ENCODE measurements at regions not wholly inside any gene's neighbourhood (a gene's known extent, or its start where the extent isn't known, plus 50 kb on each side); places are given as distances from the start of the nearest gene placed in this dataset.

DNA sequence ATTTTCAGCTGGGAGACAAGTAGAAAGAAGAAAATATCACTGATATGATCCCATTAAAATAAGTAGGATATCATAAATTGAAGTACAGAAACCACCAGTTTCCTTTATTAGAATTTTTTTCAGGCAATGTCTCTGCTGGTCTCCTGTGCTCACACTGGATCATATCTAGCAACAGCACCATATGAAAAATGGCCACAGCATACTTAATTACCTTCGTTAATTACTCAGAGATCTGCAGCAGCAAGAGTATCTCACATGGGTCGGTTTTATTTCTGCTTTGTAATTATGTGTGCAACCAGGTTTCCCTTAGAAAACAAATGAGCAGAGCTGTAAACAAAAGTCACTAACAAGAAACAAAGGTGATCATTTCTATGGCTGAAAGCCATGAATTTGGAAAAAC lies 287.9 kb downstream of the LRRIQ3 start (continued):
- TF ChIP-seq REST (IDR thresholded peaks at IDR 0.05; ENCODE audit: unreplicated experiment) = no peak
- TF ChIP-seq CTCF (conservative IDR thresholded peaks at IDR 0.05; ENCODE audit: low read depth in 2 of 2) = no peak
- no peak for TF ChIP-seq ZNF114 (CRISPR knock-in tag; IDR thresholded peaks at IDR 0.05)
- no peak for TF ChIP-seq EZH2phosphoT487 (IDR thresholded peaks at IDR 0.05; ENCODE audit: unreplicated experiment)

DNA sequence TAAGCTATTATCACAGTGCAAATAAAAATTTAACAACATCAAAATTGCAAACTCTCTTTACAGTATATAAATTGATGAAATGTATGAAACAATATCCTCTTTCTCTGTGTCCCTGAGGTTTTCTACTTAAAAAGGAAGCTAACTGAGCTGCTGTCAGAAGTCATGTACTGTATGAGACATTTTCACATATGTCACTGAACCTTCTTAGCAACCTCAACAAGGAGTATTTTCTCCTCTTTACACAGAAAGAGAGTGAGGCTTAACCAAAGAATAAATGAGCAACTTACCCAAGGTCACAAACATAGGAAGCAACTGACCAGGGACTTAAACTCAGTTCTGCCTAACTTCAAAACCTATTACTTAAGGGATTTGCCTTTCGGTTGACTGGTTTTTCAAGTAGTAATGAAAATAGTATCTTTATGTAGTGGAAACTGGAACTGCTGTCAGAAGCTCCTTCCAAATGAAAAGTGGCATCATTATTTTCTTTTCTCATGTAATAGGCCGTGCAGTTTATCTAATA lies 288.9 kb downstream of the LRRIQ3 start:
- H3K27me3 ChIP-seq (ENCODE audit: insufficient read depth) = no peaks in the 10 kb centered on the region
- H3K27ac Mint-ChIP-seq = no peak overlapping the region; the same call in 1 of the 2 replicates
- H3K9me2 ChIP-seq (ENCODE audit: insufficient read depth) = no peaks in the 10 kb centered on the region
- no peak overlapping the region for H3K4me3 ChIP-seq
- no peak overlapping the region for H2AFZ ChIP-seq
- peaks cover 12% of the 10 kb centered on the region for H3K36me3 Mint-ChIP-seq (ENCODE audit: low read depth)
- ATAC-seq (no peak), DNase-seq (ENCODE audit: low spot score) (no peak)
- no peaks in the 10 kb centered on the region for H3K4me1 ChIP-seq (ENCODE audit: insufficient read depth)
- no peak overlapping the region for H3K4me2 ChIP-seq
- H3K27me3 Mint-ChIP-seq (ENCODE audit: insufficient read depth, low read depth, poor library complexity) = no peaks in the 10 kb centered on the region
- no peak overlapping the region for H3K27ac ChIP-seq (ENCODE audit: low read depth)
- no peaks in the 10 kb centered on the region for H3F3A ChIP-seq (replicated peaks; ENCODE audit: low read depth)
- no peaks in the 10 kb centered on the region for H3K79me2 ChIP-seq (replicated peaks; ENCODE audit: insufficient read depth)
- no peaks in the 10 kb centered on the region for H3K36me3 ChIP-seq (ENCODE audit: insufficient read depth)
- H3K9me3 Mint-ChIP-seq = peaks cover 17% of the 10 kb centered on the region
- H4K20me1 ChIP-seq (replicated peaks; ENCODE audit: insufficient read depth) = no peaks in the 10 kb centered on the region
- no peak overlapping the region for H3K4me3 Mint-ChIP-seq
- H3K4me1 Mint-ChIP-seq = no peaks in the 10 kb centered on the region
- no peak for TF ChIP-seq ZNF462 (CRISPR knock-in tag; IDR thresholded peaks at IDR 0.05)
- TF ChIP-seq JUNB (IDR thresholded peaks at IDR 0.05; ENCODE audit: unreplicated experiment) = no peak
- no peak for TF ChIP-seq REST (IDR thresholded peaks at IDR 0.05; ENCODE audit: unreplicated experiment)
- TF ChIP-seq NANOG (IDR thresholded peaks at IDR 0.05; ENCODE audit: borderline replicate concordance) = no peak
- no peak for TF ChIP-seq STAT1 (IDR thresholded peaks at IDR 0.05; ENCODE audit: unreplicated experiment)
- no peak for TF ChIP-seq ZNF114 (CRISPR knock-in tag; IDR thresholded peaks at IDR 0.05)
- no peak for TF ChIP-seq EZH2phosphoT487 (IDR thresholded peaks at IDR 0.05; ENCODE audit: unreplicated experiment)
- TF ChIP-seq EZH2 (IDR thresholded peaks at IDR 0.05; ENCODE audit: low read depth, unreplicated experiment) = no peak

Data from GM23338 (cell line).